CD4-positive, alpha-beta memory T cell (primary cell): ENCODE measurements at regions not wholly inside any gene's neighbourhood (a gene's known extent, or its start where the extent isn't known, plus 50 kb on each side); places are given as distances from the start of the nearest gene placed in this dataset.

ENCODE experiments used
- CTCF ChIA-PET: fragments of 350-600 bp; sonication (Branson Sonifier 250); formaldehyde crosslinking; loops from one replicate; lab custom pipeline; 2021; ENCODE audit warnings: inconsistent platforms; ENCODE audit not compliant: partially characterized antibody; lab: Charles Lee
- POLR2A ChIA-PET: fragments of 350-600 bp; sonication (Branson Sonifier 250); formaldehyde crosslinking; loops from one replicate; lab custom pipeline; 2021; ENCODE audit not compliant: partially characterized antibody; lab: Charles Lee
- DNase-seq, 5 donors: peaks; one replicate each; pipeline versions ENCODE4 v3.0.0 to v3.0.0-alpha.2; 2020 to 2022; ENCODE audit warnings: mixed read lengths in 1 of 5
- H3K27ac ChIP-seq: one replicate; pipeline ENCODE4 v1.7.0; 2013; ENCODE audit warnings: low read depth, low read length
- H3K27me3 ChIP-seq: 2 replicates; pipeline ENCODE4 v1.7.0; 2013; ENCODE audit warnings: mild to moderate bottlenecking, low read length, moderate library complexity; ENCODE audit not compliant: insufficient read depth
- H3K36me3 ChIP-seq: 2 replicates; pipeline ENCODE4 v1.7.0; 2013; ENCODE audit warnings: mild to moderate bottlenecking, low read length, moderate library complexity; ENCODE audit not compliant: insufficient read depth
- H3K4me1 ChIP-seq: 2 replicates; pipeline ENCODE4 v1.7.0; 2013; ENCODE audit warnings: mild to moderate bottlenecking, low read length, moderate library complexity; ENCODE audit not compliant: insufficient read depth
- H3K4me3 ChIP-seq, 2 donors: one replicate each; pipeline ENCODE4 v1.7.0; 2013; ENCODE audit warnings: low read length in 2 of 2, mild to moderate bottlenecking in 1 of 2
- H3K9me3 ChIP-seq, 2 donors: one replicate each; pipeline ENCODE4 v1.7.0; 2013; ENCODE audit warnings: low read length in 2 of 2, control low read depth in 1 of 2; ENCODE audit not compliant: control insufficient read depth in 1 of 2
- H3K27ac Mint-ChIP-seq, 7 donors: one replicate each; pipeline ENCODE4 v1.8.0; 2020 to 2021; ENCODE audit warnings: mixed read lengths in 7 of 7, mild to moderate bottlenecking in 6 of 7, inconsistent platforms in 3 of 7, moderate library complexity in 3 of 7
- H3K27me3 Mint-ChIP-seq, 2 donors: one replicate each; pipeline ENCODE4 v1.8.0; 2020 to 2021; ENCODE audit warnings: mixed read lengths in 2 of 2
- H3K36me3 Mint-ChIP-seq, 2 donors: one replicate each; pipeline ENCODE4 v1.8.0; 2020 to 2021; ENCODE audit warnings: mixed read lengths in 2 of 2, inconsistent platforms in 1 of 2, mild to moderate bottlenecking in 1 of 2
- H3K4me1 Mint-ChIP-seq, 4 donors: one replicate each; pipeline ENCODE4 v1.8.0; 2020 to 2021; ENCODE audit warnings: mixed read lengths in 4 of 4, mild to moderate bottlenecking in 1 of 4
- H3K4me3 Mint-ChIP-seq, 8 donors: one replicate each; pipeline ENCODE4 v1.8.0; 2020 to 2021; ENCODE audit warnings: mixed read lengths in 8 of 8, mild to moderate bottlenecking in 7 of 8, moderate library complexity in 6 of 8, inconsistent platforms in 3 of 8
- H3K9me3 Mint-ChIP-seq, 8 donors: one replicate each; pipeline ENCODE4 v1.8.0; 2020 to 2021; ENCODE audit warnings: mixed read lengths in 8 of 8, mild to moderate bottlenecking in 5 of 8, inconsistent platforms in 3 of 8, moderate library complexity in 1 of 8
- intact Hi-C: fragments of 100-400 bp; cut with micrococcal nuclease; formaldehyde crosslinking; loops from one replicate; pipeline ENCODE4 v1.15.1; 2023

DNA sequence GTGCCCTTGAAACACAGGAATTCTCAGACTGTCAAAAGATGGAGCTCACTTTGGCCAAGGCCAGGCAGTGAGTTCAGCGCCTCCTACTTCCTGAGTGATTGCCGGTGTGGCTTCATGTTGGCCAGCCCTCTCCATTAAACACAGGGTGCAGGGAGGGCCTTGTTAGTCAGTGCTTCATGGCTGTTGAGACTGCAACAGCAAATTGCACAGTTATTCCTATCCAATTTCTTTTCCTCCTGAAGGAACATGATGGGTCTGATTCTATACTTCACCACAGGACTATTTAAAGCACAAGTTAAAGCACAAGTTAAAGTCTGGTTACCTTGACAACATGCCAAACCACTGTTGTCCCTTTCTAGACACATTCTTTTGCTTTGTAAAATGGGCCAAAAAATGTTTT, 156.6 kb downstream of the SIPA1L2 start:
- POLR2A ChIA-PET = no interaction called here
- intact Hi-C loops = no loop called here
- no peaks in the 10 kb centered on the region for H3K27me3 ChIP-seq
- Mint-ChIP-seq H3K36me3 (peaks cover 0 to 3% of the 10 kb centered on the region in 2 donors), H3K4me1 (peaks cover 2 to 13% (median 4%) of the 10 kb centered on the region in 4 donors), H3K27ac (no peak overlapping the region), H3K9me3 (peaks cover 0 to 2% (median 0%) of the 10 kb centered on the region in 8 donors), H3K4me3 (no peak overlapping the region), H3K27me3 (peaks cover 1 to 2% of the 10 kb centered on the region in 2 donors)
- no peak for DNase-seq
- peaks cover 4% of the 10 kb centered on the region for H3K4me1 ChIP-seq
- no peaks in the 10 kb centered on the region for H3K9me3 ChIP-seq
- H3K36me3 ChIP-seq = no peaks in the 10 kb centered on the region
- H3K27ac ChIP-seq = no peak overlapping the region
- H3K4me3 ChIP-seq = no peak overlapping the region
- CTCF ChIA-PET = no interaction called here

DNA sequence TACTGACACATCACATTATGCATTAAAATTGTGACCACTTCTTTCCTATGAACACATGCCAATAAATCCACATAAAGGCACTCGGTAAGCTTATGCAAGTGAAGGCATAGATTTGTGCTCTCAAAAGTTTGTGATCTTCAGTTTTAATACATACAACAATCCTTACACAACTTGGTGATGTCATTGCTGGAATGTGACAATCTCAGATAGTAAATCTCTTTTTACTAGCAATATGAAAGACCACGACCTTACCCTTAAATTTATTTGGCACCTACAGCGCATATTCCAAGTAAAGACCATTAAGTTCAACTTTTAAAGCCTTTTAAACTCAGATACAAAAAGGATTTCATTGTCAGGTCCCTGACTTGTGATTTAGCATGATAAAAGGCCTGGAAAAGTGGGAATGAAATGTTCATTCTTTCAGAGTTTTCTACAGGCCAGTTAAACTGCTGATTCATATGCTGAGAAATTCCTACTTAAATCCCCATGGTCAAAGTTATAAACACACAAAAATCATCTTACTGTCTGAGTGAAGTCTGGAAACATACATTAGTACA, 157.4 kb downstream of the SIPA1L2 start:
- Mint-ChIP-seq H3K27me3 (peaks cover 1 to 2% of the 10 kb centered on the region in 2 donors), H3K4me1 (peaks cover 2 to 13% (median 5%) of the 10 kb centered on the region in 4 donors), H3K9me3 (peaks cover 0 to 2% (median 0%) of the 10 kb centered on the region in 8 donors), H3K36me3 (peaks cover 0 to 3% of the 10 kb centered on the region in 2 donors), H3K4me3 (no peak overlapping the region), H3K27ac (no peak overlapping the region)
- Histone ChIP-seq H3K4me1 (peaks cover 4% of the 10 kb centered on the region), H3K27ac (no peak overlapping the region), H3K4me3 (no peak overlapping the region), H3K9me3 (no peaks in the 10 kb centered on the region), H3K27me3 (no peaks in the 10 kb centered on the region), H3K36me3 (no peaks in the 10 kb centered on the region)
- intact Hi-C loops = no loop called here
- DNase-seq = no peak
- ChIA-PET POLR2A (no interaction called here), CTCF (no interaction called here)

DNA sequence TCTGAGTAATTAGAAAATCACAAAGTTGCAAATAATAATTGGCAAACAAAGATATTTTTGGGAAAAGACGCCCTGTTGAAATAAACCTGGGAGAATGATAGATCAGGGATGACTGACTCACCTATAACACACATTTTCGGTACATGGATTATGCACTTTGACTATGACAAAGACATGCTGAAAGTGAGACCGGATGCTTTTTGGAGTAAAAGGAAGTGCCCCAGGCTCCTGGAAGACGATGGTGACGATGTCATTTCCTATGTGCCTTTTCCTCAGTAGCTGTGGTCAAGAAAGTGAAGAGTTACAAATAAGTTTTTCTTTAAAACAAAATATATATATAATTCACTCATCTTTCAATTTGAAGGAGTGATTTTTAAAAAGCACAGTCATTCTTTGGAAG, 158.7 kb downstream of the SIPA1L2 start:
- no peak overlapping the region for H3K27ac ChIP-seq
- ChIA-PET CTCF (no interaction called here), POLR2A (no interaction called here)
- DNase-seq = no peak
- intact Hi-C loops = no loop called here
- H3K4me1 ChIP-seq = peaks cover 4% of the 10 kb centered on the region
- H3K9me3 ChIP-seq = no peaks in the 10 kb centered on the region
- peak overlapping the region in 1 of 7 donors; percentile 22 for H3K27ac Mint-ChIP-seq
- no peaks in the 10 kb centered on the region for H3K27me3 ChIP-seq
- peaks cover 5 to 13% (median 9%) of the 10 kb centered on the region in 4 donors for H3K4me1 Mint-ChIP-seq
- no peaks in the 10 kb centered on the region for H3K36me3 ChIP-seq
- no peak overlapping the region for H3K4me3 ChIP-seq
- peak overlapping the region in 1 of 8 donors; percentile 28 for H3K4me3 Mint-ChIP-seq
- H3K36me3 Mint-ChIP-seq = peaks cover 0 to 3% of the 10 kb centered on the region in 2 donors
- H3K9me3 Mint-ChIP-seq = peaks cover 0 to 2% (median 0%) of the 10 kb centered on the region in 8 donors
- peaks cover 1 to 2% of the 10 kb centered on the region in 2 donors for H3K27me3 Mint-ChIP-seq

DNA sequence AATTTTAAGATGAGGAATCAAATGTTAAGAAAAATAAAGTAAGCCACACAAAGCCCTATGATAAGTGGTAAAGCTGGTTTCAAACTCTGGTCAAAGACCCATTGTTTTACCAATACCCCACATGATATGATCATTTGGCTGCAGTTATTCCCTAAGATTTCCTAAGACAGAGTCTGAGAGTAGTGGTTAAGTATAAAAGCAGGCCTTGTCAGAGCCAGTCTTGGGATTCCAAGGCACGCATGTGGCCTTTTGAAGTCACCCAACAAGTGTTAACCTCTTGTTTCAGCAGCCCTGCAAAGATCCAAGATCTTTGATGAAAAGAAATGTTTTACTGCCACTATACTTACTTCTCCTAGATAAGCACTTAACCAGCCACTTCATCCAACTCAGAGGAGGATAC, 159.2 kb downstream of the SIPA1L2 start:
- Mint-ChIP-seq H3K27me3 (peaks cover 1 to 2% of the 10 kb centered on the region in 2 donors), H3K36me3 (peaks cover 0 to 3% of the 10 kb centered on the region in 2 donors), H3K4me3 (no peak overlapping the region), H3K27ac (no peak overlapping the region), H3K4me1 (peaks cover 5 to 13% (median 9%) of the 10 kb centered on the region in 4 donors), H3K9me3 (peaks cover 0 to 2% (median 0%) of the 10 kb centered on the region in 8 donors)
- H3K9me3 ChIP-seq = no peaks in the 10 kb centered on the region
- no peak overlapping the region for H3K27ac ChIP-seq
- H3K27me3 ChIP-seq = no peaks in the 10 kb centered on the region
- no peak overlapping the region for H3K4me3 ChIP-seq
- no peaks in the 10 kb centered on the region for H3K36me3 ChIP-seq
- peaks cover 4% of the 10 kb centered on the region for H3K4me1 ChIP-seq
- ChIA-PET POLR2A (no interaction called here), CTCF (no interaction called here)
- intact Hi-C loops = no loop called here
- DNase-seq = no peak

DNA sequence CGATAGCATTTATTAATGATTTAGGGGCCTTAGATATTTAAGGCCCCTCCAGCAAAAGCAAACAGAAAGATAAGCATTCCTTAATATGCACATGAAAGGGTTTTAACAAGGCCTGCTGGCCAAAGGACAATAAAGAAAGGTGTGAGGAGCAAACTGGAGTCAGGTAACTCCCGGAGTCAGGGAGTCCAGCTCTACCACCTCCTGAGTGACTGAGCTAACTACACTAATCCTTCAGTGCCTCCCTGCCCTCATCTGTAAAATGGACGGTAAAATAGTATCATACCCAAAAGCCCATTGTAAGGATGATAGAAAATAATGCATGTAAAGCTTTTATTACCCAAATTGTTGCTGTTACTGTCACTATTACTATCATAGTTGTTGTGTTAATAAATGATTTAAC, 161.7 kb downstream of the SIPA1L2 start:
- no peak overlapping the region for H3K27ac ChIP-seq
- no peaks in the 10 kb centered on the region for H3K27me3 ChIP-seq
- Mint-ChIP-seq H3K9me3 (peaks cover 0 to 2% (median 0%) of the 10 kb centered on the region in 8 donors), H3K4me1 (peaks cover 5 to 13% (median 9%) of the 10 kb centered on the region in 4 donors), H3K36me3 (peaks cover 0 to 3% of the 10 kb centered on the region in 2 donors), H3K4me3 (no peak overlapping the region), H3K27me3 (no peaks in the 10 kb centered on the region), H3K27ac (no peak overlapping the region)
- POLR2A ChIA-PET = no interaction called here
- DNase-seq = no peak
- no peaks in the 10 kb centered on the region for H3K9me3 ChIP-seq
- H3K4me3 ChIP-seq = no peak overlapping the region
- CTCF ChIA-PET = no interaction called here
- intact Hi-C loops = no loop called here
- H3K4me1 ChIP-seq = peaks cover 4% of the 10 kb centered on the region
- no peaks in the 10 kb centered on the region for H3K36me3 ChIP-seq

DNA sequence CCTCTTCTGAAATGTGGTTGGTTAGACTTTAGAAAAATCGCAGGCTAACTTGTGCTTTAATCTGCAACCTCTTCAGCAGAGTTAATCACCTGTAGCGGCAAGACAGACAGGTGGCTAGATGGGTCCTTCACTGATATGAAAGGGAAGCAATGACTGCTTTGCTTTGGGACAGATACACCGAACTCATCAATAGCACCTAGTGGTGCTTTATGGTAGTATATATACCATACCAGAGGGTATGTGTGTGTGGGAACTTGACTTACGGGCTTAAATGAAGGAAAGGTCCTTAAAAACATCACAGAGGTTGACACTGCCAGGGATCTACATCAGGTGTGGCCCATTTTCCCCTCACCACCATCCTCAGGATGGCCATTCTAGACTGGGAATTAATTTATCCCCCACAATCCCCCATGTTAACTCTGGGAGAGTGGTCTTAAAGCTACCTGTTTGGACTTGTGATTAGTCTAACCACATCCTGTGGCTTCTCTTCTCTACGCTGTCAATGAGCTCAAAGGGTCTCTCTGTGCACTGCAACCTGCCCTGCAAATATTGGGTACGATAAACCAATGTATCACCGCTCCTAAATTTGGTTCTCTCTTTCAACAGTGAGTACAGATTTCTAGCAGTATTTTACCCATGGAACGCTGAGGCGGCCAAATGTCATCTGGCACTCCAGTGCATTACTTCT, 162.7 kb downstream of the SIPA1L2 start:
- Histone ChIP-seq H3K4me3 (no peak overlapping the region), H3K27ac (no peak overlapping the region), H3K27me3 (no peaks in the 10 kb centered on the region), H3K36me3 (no peaks in the 10 kb centered on the region), H3K9me3 (no peaks in the 10 kb centered on the region), H3K4me1 (peaks cover 4% of the 10 kb centered on the region)
- no peak for DNase-seq
- ChIA-PET POLR2A (no interaction called here), CTCF (no interaction called here)
- no peak overlapping the region for H3K27ac Mint-ChIP-seq
- peaks cover 0 to 3% of the 10 kb centered on the region in 2 donors for H3K36me3 Mint-ChIP-seq
- peaks cover 5 to 12% (median 9%) of the 10 kb centered on the region in 4 donors for H3K4me1 Mint-ChIP-seq
- H3K9me3 Mint-ChIP-seq = peaks cover 0 to 2% (median 0%) of the 10 kb centered on the region in 8 donors
- H3K4me3 Mint-ChIP-seq = no peak overlapping the region
- intact Hi-C loops = no loop called here
- no peaks in the 10 kb centered on the region for H3K27me3 Mint-ChIP-seq

DNA sequence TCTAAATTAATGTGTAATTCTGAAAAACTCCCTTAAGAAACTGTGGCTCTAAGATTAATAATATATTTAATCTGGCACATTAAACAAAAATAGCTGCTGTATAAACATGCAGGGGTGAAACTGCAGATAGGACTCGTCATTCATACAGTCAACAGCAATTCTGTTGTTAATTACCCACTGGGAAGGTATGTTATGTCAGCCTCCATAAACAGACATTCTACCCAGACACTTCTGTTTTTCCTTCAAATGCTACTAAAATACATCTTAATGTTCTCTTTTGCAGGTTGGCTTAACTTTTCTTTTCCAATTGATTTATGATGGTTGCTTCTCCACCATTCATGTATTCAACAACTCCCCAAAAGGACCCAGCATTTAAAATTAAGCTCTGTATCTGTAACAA, 165.6 kb downstream of the SIPA1L2 start:
- H3K36me3 Mint-ChIP-seq = no peaks in the 10 kb centered on the region
- no peak for DNase-seq
- ChIA-PET CTCF (no interaction called here), POLR2A (no interaction called here)
- Histone ChIP-seq H3K9me3 (no peaks in the 10 kb centered on the region), H3K27me3 (no peaks in the 10 kb centered on the region), H3K4me3 (no peak overlapping the region), H3K36me3 (no peaks in the 10 kb centered on the region), H3K4me1 (no peaks in the 10 kb centered on the region), H3K27ac (no peak overlapping the region)
- no peaks in the 10 kb centered on the region for H3K9me3 Mint-ChIP-seq
- no peak overlapping the region for H3K27ac Mint-ChIP-seq
- peaks cover 0 to 1% of the 10 kb centered on the region in 2 donors for H3K27me3 Mint-ChIP-seq
- peaks cover 0 to 5% (median 4%) of the 10 kb centered on the region in 4 donors for H3K4me1 Mint-ChIP-seq
- no peak overlapping the region for H3K4me3 Mint-ChIP-seq
- intact Hi-C loops = no loop called here
